SU-DHL-6 (cell line): ENCODE measurements at regions not wholly inside any gene's neighbourhood (a gene's known extent, or its start where the extent isn't known, plus 50 kb on each side); places are given as distances from the start of the nearest gene placed in this dataset.

Experiments used
- EZH2phosphoT487 ChIP-seq: fragments of 200-600 bp; sonication (generic), shearing (Covaris generic); conservative IDR thresholded peaks from 2 replicates; pipeline ENCODE4 v1.6.1; 2018; ENCODE audit warnings: mild to moderate bottlenecking, antibody characterized with exemption, low read length, moderate library complexity, mixed read lengths
- TF ChIP-seq, protein P1 (sequence below): fragments of 200-600 bp; sonication (generic); IDR thresholded peaks from one replicate; pipeline ENCODE4 v1.5.1; 2017; ENCODE audit warnings: antibody characterized with exemption, mild to moderate bottlenecking, low read length, moderate library complexity; ENCODE audit not compliant: insufficient read depth, poor library complexity, severe bottlenecking

DNA sequence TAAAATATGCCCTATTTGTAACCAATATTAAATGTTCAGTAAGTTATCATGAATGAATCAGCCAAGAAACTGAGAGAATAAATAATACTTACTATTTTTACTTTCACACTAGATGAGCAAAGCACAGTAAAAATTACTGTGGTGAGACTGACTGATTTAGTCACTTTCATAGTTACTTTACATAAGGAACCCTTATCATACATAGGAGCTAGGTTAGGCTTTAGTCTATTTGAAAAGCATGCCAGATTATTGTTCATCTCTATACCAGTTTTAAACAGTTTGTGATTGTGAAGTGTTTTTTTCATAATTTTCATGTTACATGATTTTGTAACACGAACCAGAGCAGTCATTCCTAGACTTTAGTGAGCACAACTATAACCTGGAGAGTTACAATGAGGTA is 80.7 kb upstream of the MAGI2 start:
- TF ChIP-seq, protein P1, sequence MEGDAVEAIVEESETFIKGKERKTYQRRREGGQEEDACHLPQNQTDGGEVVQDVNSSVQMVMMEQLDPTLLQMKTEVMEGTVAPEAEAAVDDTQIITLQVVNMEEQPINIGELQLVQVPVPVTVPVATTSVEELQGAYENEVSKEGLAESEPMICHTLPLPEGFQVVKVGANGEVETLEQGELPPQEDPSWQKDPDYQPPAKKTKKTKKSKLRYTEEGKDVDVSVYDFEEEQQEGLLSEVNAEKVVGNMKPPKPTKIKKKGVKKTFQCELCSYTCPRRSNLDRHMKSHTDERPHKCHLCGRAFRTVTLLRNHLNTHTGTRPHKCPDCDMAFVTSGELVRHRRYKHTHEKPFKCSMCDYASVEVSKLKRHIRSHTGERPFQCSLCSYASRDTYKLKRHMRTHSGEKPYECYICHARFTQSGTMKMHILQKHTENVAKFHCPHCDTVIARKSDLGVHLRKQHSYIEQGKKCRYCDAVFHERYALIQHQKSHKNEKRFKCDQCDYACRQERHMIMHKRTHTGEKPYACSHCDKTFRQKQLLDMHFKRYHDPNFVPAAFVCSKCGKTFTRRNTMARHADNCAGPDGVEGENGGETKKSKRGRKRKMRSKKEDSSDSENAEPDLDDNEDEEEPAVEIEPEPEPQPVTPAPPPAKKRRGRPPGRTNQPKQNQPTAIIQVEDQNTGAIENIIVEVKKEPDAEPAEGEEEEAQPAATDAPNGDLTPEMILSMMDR: no peak
- no peak for TF ChIP-seq EZH2phosphoT487
